ENCODE measurements at regions not wholly inside any gene's neighbourhood (a gene's known extent, or its start where the extent isn't known, plus 50 kb on each side); places are given as distances from the start of the nearest gene placed in this dataset.

DNA sequence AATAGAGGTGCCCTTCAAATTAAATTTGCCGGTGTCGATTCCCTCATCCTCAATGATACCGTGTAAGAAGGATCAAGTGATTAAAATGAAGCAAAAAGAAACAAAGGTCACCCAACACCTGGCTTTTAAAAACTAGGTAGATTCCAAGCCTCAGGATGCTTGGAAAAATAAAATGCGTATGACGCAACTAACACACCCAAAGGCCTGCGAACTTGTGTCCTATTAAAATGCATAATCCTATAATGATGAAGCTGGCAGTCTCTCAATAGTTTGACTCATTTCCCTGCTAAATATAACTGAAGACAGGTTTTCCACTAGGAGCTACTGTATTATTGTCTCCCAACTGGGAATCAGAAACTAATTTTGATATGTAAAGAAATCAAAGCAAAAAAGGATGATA is 263.2 kb downstream of the DHX15 start:
- TF ChIP-seq, protein P1, sequence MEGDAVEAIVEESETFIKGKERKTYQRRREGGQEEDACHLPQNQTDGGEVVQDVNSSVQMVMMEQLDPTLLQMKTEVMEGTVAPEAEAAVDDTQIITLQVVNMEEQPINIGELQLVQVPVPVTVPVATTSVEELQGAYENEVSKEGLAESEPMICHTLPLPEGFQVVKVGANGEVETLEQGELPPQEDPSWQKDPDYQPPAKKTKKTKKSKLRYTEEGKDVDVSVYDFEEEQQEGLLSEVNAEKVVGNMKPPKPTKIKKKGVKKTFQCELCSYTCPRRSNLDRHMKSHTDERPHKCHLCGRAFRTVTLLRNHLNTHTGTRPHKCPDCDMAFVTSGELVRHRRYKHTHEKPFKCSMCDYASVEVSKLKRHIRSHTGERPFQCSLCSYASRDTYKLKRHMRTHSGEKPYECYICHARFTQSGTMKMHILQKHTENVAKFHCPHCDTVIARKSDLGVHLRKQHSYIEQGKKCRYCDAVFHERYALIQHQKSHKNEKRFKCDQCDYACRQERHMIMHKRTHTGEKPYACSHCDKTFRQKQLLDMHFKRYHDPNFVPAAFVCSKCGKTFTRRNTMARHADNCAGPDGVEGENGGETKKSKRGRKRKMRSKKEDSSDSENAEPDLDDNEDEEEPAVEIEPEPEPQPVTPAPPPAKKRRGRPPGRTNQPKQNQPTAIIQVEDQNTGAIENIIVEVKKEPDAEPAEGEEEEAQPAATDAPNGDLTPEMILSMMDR (IDR thresholded peaks at IDR 0.05): no peak
- TF ChIP-seq POLR2A (IDR thresholded peaks at IDR 0.05): no peak
